Caco-2 (cell line): ENCODE measurements at regions not wholly inside any gene's neighbourhood (a gene's known extent, or its start where the extent isn't known, plus 50 kb on each side); places are given as distances from the start of the nearest gene placed in this dataset.

ENCODE experiments used
- BruUV-seq: library from RNA; stranded (reverse); fragments of 400-500 nt; replicated peaks from 2 replicates; lab custom pipeline; 2021; lab: Mats Ljungman, UMichigan
- CTCF ChIA-PET: fragments of 300-600 bp; sonication (Branson Sonifier 250); formaldehyde crosslinking; loops from one replicate; lab custom pipeline; 2022; ENCODE audit warnings: antibody characterized with exemption; lab: Charles Lee
- POLR2A ChIA-PET: fragments of 300-600 bp; sonication (Branson Sonifier 250); formaldehyde crosslinking; loops from one replicate; lab custom pipeline; 2022; ENCODE audit warnings: antibody characterized with exemption; lab: Charles Lee
- DNase-seq, 2 experiments: peaks; one replicate each; pipeline versions ENCODE4 v3.0.0 to v3.0.0-alpha.2; 2020 to 2022
- H3K27me3 ChIP-seq: replicated peaks from 2 replicates; pipeline ENCODE4 v1.6.0; 2011; ENCODE audit warnings: low read length; ENCODE audit not compliant: control insufficient read depth, insufficient read depth
- H3K36me3 ChIP-seq: 2 replicates; pipeline ENCODE4 v1.5.1; 2011; ENCODE audit warnings: low read length; ENCODE audit not compliant: control insufficient read depth, insufficient read depth
- H3K4me1 ChIP-seq: fragments of 250-450 bp; sonication (Bioruptor Pico); 2 replicates; pipeline ENCODE4 v1.5.1; 2020; ENCODE audit warnings: mild to moderate bottlenecking
- H3K4me3 ChIP-seq: 2 replicates; pipeline ENCODE4 v1.5.1; 2011; ENCODE audit warnings: low read depth, mild to moderate bottlenecking, control low read depth, low read length
- H3K9me3 ChIP-seq: fragments of 250-450 bp; sonication (Bioruptor Pico); 2 replicates; pipeline ENCODE4 v1.5.1; 2020; ENCODE audit warnings: mild to moderate bottlenecking, moderate library complexity
- H3K27ac Mint-ChIP-seq: one replicate; pipeline ENCODE4 v1.8.0; 2022; ENCODE audit warnings: mixed read lengths; ENCODE audit not compliant: unreplicated experiment
- H3K27me3 Mint-ChIP-seq: one replicate; pipeline ENCODE4 v1.8.0; 2022; ENCODE audit warnings: mixed read lengths; ENCODE audit not compliant: insufficient read depth, unreplicated experiment
- H3K36me3 Mint-ChIP-seq: one replicate; pipeline ENCODE4 v1.8.0; 2022; ENCODE audit warnings: mild to moderate bottlenecking, mixed read lengths; ENCODE audit not compliant: insufficient read depth, unreplicated experiment
- H3K4me1 Mint-ChIP-seq: one replicate; pipeline ENCODE4 v1.8.0; 2022; ENCODE audit warnings: low read depth, mixed read lengths; ENCODE audit not compliant: unreplicated experiment
- H3K4me3 Mint-ChIP-seq: one replicate; pipeline ENCODE4 v1.8.0; 2022; ENCODE audit warnings: mild to moderate bottlenecking, moderate library complexity, mixed read lengths; ENCODE audit not compliant: unreplicated experiment
- H3K9me3 Mint-ChIP-seq: one replicate; pipeline ENCODE4 v1.8.0; 2022; ENCODE audit warnings: mixed read lengths; ENCODE audit not compliant: unreplicated experiment
- CTCF ChIP-seq, 2 experiments: fragments of 200-600 bp in 1 of 2; IDR thresholded peaks; 1 replicate in 1 of 2; 2 replicates in 1 of 2; pipeline versions ENCODE4 v1.5.1 to v1.8.0; 2011 to 2022; ENCODE audit warnings: antibody characterized with exemption in 1 of 2, control low read depth in 1 of 2, inconsistent platforms in 1 of 2, low read depth in 1 of 2, low read length in 1 of 2, mild to moderate bottlenecking in 1 of 2, moderate library complexity in 1 of 2; ENCODE audit not compliant: insufficient read depth in 1 of 2, severe bottlenecking in 1 of 2, unreplicated experiment in 1 of 2
- intact Hi-C: fragments of 100-400 bp; cut with micrococcal nuclease; formaldehyde crosslinking; loops from one replicate; pipeline ENCODE4 v1.10.0; 2022; ENCODE audit not compliant: unreplicated experiment

GRCh38 chr3:151579571-151580270 is 118.9 kb upstream of the IGSF10 start:
- BruUV-seq: no TSS peak
- POLR2A ChIA-PET: no interaction called here
- H3K9me3 ChIP-seq: no peaks in the 10 kb centered on the region; the same call in 1 of the 2 replicates
- Mint-ChIP-seq H3K27me3 (no peaks in the 10 kb centered on the region), H3K9me3 (peaks cover 21% of the 10 kb centered on the region), H3K4me1 (peaks cover 35% of the 10 kb centered on the region), H3K27ac (peak overlapping the region; percentile 86), H3K36me3 (no peaks in the 10 kb centered on the region), H3K4me3 (no peak overlapping the region)
- H3K4me3 ChIP-seq: no peak overlapping the region
- no peaks in the 10 kb centered on the region for H3K27me3 ChIP-seq
- H3K36me3 ChIP-seq: no peaks in the 10 kb centered on the region
- CTCF ChIA-PET: interaction anchor here (1.1 kb wide), 1 partner anchor 59 kb away, joined by 3 read pairs; no protein-coding TSS in a partner anchor
- no peak for TF ChIP-seq CTCF (IDR thresholded peaks at IDR 0.05; ENCODE audit: insufficient read depth in 1 of 2, low read depth in 1 of 2, low read length in 1 of 2, severe bottlenecking in 1 of 2, unreplicated experiment in 1 of 2)
- intact Hi-C loops: loop anchor here (1.0 to 5.0 kb wide), 4 partner anchors 17 to 112 kb away; no protein-coding TSS in a partner anchor
- peaks cover 21% of the 10 kb centered on the region for H3K4me1 ChIP-seq
- no peak for DNase-seq

GRCh38 chr3:151578495-151578894 is 117.6 kb upstream of the IGSF10 start:
- peaks cover 28% of the 10 kb centered on the region for H3K4me1 Mint-ChIP-seq
- CTCF ChIA-PET: no interaction called here

More at GRCh38 chr3:151578495-151578894, 117.6 kb upstream of the IGSF10 start:
- POLR2A ChIA-PET: no interaction called here
- DNase-seq: no peak
- TF ChIP-seq CTCF (IDR thresholded peaks at IDR 0.05; ENCODE audit: insufficient read depth in 1 of 2, low read depth in 1 of 2, low read length in 1 of 2, severe bottlenecking in 1 of 2, unreplicated experiment in 1 of 2): no peak
- no peaks in the 10 kb centered on the region for H3K27me3 ChIP-seq
- Mint-ChIP-seq H3K4me3 (no peak overlapping the region), H3K27ac (no peak overlapping the region), H3K36me3 (no peaks in the 10 kb centered on the region), H3K9me3 (peaks cover 30% of the 10 kb centered on the region), H3K27me3 (no peaks in the 10 kb centered on the region)
- no peaks in the 10 kb centered on the region; the same call in 1 of the 2 replicates for H3K9me3 ChIP-seq
- no peaks in the 10 kb centered on the region for H3K36me3 ChIP-seq
- peaks cover 21% of the 10 kb centered on the region for H3K4me1 ChIP-seq
- intact Hi-C loops: no loop called here
- H3K4me3 ChIP-seq: no peak overlapping the region
- no TSS peak for BruUV-seq
